ENCODE measurements at regions not wholly inside any gene's neighbourhood (a gene's known extent, or its start where the extent isn't known, plus 50 kb on each side); places are given as distances from the start of the nearest gene placed in this dataset.

DNA sequence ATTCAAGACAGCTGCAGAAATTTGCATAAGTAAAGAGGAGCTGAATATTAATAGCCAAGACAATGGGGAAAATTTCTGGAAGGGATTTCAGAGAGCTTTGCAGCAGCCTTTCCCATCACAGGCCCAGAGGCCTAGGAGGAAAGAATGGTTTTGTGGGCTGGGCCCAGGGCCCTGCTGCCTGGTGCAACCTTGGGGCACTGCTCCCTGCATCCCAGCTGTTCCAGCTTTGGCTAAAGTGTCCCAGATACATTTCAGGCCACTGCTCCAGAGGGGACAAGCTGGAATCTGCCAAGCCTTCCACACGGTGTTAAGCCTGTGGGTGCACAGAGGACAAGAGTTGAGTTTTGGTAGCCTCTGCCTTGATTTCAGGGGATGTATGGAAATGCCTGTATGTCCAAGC lies 185.6 kb upstream of the SFRP2 start:
- no peak for DNase-seq

GRCh38 chr4:153973942-153974341 lies 185.1 kb upstream of the SFRP2 start:
- DNase-seq = no peak

- DNase-seq = no peak
Measured at GRCh38 chr4:153971899-153972298, 183.0 kb upstream of the SFRP2 start.

DNA sequence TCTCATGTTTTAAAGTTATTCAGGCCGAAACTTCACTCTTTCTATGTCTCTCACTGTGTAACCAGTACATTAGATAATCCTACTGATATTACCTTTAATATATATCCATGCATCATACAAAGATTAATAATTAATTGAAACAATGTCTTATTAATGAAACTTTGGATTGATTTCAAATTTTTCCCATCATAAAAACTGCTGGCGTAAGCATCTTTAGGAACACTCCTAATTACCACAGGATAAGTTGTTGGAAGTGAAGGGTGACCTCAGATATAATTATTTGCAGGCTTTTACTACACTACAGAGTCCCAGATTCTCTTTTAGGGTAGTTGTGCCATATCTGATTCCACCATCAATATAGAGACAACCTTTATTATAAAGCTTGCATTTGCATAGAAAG lies 181.3 kb upstream of the SFRP2 start:
- DNase-seq = peak; percentile 27

- no peak for DNase-seq
Measured at GRCh38 chr4:153969542-153969941, 180.7 kb upstream of the SFRP2 start.

DNA sequence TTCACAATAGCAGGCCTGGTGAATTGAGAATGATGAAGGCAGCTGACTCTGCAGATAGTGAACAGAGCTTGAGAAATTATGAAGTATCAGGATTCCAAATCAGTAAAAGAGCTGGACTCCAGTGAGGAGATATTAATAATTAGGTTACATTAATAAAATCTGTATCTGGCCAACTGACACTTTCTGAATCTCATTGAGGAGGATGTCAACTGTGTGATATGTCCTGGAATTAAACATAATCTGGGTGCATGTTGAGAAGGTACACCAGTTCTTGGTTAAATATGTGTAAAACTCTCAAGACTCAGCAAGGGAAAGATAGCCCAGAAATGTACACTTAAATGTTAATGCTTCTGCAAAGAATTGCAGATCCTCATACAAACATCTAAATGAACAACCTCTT lies 177.8 kb upstream of the SFRP2 start:
- DNase-seq = no peak

GRCh38 chr4:153963216-153963615 lies 174.3 kb upstream of the SFRP2 start:
- DNase-seq = no peak

- no peak for DNase-seq
Measured at GRCh38 chr4:153962311-153963039, 173.6 kb upstream of the SFRP2 start.

GRCh38 chr4:153955327-153955726 lies 166.4 kb upstream of the SFRP2 start:
- DNase-seq = no peak

DNA sequence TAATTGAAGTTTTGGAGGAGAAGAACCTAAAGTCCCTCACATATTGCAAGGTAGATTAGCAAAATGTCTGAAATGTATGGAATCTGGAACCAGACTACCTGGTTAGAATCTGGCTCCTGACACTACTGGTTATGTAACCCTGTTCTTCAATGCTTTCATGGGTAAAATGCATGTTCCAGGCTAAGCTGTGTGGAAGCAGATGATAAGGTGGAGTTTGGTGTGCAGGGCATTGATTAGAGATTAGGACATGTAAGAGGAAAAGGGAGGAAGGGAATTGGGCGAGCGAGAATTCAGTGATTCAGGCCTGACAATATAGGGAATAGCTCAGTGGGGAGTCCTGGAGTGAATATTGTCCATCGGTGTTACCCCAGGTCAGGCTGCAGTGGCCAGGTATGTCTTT lies 165.8 kb upstream of the SFRP2 start:
- DNase-seq = no peak

DNA sequence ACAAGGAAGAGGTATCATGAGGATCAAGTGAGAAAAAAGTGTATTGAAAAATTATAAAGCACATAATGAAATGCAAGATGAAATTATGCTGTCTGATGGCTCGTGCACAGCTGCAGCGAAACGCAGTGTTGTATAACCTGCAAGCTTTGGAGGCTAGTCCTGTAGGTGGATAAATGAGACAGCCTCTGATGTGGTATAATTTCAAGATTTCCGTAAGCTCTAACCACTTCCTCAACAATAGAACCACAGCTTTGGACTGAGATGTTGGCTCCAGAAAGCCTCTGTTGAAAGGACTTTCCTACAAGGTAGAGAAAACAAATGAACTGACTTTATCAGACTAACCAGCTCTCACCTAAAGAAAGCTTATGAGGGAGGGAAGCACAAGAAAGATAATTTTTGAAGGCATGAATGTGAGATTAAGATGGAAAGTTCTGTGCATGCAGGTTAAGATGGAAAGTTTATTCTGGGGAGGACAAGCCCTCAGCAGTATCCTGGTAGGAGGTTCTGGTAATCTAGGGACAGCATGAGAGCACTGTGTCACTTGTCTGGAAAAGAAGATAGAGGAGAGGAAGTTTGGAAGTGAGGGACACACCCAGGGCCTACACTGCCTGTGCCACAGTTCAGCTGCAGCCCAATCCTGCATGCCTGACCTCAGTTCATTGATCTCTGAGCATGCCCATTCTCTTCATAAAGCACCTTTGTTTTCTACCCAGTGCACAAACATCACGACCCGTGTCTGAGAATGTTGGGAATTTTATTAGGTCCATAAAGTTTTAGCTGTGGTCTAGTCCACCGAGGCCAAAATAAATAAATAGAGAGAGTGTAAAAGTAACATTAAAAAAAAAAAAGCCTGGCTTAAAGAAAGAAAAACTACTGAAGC lies 161.5 kb upstream of the SFRP2 start:
- DNase-seq = no peak

- no peak for DNase-seq
Measured at GRCh38 chr4:153948041-153948440, 159.2 kb upstream of the SFRP2 start.

- no peak for DNase-seq
Measured at GRCh38 chr4:153947124-153947523, 158.2 kb upstream of the SFRP2 start.

GRCh38 chr4:153945704-153946103 lies 156.8 kb upstream of the SFRP2 start:
- DNase-seq = no peak

- DNase-seq = no peak
Measured at GRCh38 chr4:153943738-153944415, 155.0 kb upstream of the SFRP2 start.

GRCh38 chr4:153940916-153941315 lies 152.0 kb upstream of the SFRP2 start:
- DNase-seq = no peak

GRCh38 chr4:153939570-153939969 lies 150.7 kb upstream of the SFRP2 start:
- DNase-seq = peak; percentile 25

GRCh38 chr4:153938994-153939393 lies 150.1 kb upstream of the SFRP2 start:
- DNase-seq = peak; percentile 62

DNA sequence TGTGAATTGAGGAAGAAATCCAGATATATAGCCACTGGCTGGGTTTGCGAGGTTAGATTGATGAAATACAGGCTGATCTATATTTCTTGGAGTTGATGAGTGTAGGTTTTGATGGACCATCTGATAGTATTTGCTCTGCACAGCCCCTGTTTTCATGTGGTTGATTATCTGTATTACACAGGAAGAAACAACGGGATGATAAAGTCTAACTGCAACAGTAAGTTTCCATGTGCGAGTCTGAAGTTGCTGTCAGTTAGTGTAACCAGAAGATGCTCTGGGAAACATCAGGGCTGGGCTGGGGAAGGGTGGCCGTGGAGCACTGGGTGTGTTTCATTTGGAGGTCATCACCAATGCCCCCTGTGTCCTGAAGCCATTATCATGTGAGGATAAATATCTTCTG lies 148.4 kb upstream of the SFRP2 start:
- DNase-seq = no peak

GRCh38 chr4:153936121-153936520 lies 147.2 kb upstream of the SFRP2 start:
- DNase-seq = peak; percentile 33

DNA sequence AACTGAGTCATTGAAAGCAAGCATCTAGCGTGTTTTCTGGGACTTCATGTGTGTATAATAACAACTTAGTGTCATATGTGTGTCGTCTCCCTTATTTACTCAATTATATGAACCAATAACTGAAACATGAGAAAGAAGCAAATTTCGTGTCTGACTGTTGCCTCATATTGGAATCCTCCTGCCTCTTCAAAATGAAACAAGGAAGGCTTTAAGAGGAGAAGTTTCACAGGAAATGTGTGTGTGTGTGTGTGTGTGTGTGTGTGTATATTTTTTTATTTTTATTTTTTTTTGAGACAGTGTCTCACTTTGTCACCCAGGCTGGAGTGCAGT lies 145.8 kb upstream of the SFRP2 start:
- peak; percentile 34 for DNase-seq

- DNase-seq = peak; percentile 20
Measured at GRCh38 chr4:153933915-153934687, 145.2 kb upstream of the SFRP2 start.

- peak; percentile 28 for DNase-seq
Measured at GRCh38 chr4:153931804-153932203, 142.9 kb upstream of the SFRP2 start.
